H1 (cell line): ENCODE measurements at regions not wholly inside any gene's neighbourhood (a gene's known extent, or its start where the extent isn't known, plus 50 kb on each side); places are given as distances from the start of the nearest gene placed in this dataset.

Experiments used
- CTCF ChIA-PET: fragments of 300-600 bp; sonication (Branson Sonifier 250); formaldehyde crosslinking; loops from one replicate; lab custom pipeline; 2021; ENCODE audit not compliant: partially characterized antibody; lab: Charles Lee
- POLR2A ChIA-PET: fragments of 300-600 bp; sonication (Branson Sonifier 250); formaldehyde crosslinking; loops from one replicate; lab custom pipeline; 2021; ENCODE audit warnings: inconsistent platforms; ENCODE audit not compliant: partially characterized antibody; lab: Charles Lee
- DNase-seq, 2 experiments: peaks; one replicate each; pipeline versions ENCODE4 v3.0.0 to v3.0.0-alpha.2; 2010 to 2022; ENCODE audit warnings: low spot score in 2 of 2, low read depth in 1 of 2, mixed read lengths in 1 of 2
- FAIRE-seq: peaks from 2 replicates; lab custom pipeline; 2011; peaks lifted over from hg19 to GRCh38; lab: Jason Lieb, UNC
- H2AFZ ChIP-seq: 2 replicates; pipeline ENCODE4 v1.8.1; 2012; ENCODE audit warnings: low read length, inconsistent platforms
- H2AK5ac ChIP-seq: 2 replicates; pipeline ENCODE4 v1.6.1; 2013; ENCODE audit warnings: low read depth, low read length
- H2BK120ac ChIP-seq: replicated peaks from 2 replicates; pipeline ENCODE3; 2013; ENCODE audit warnings: low read depth, low read length, inconsistent platforms
- H2BK12ac ChIP-seq: 2 replicates; pipeline ENCODE4 v1.6.1; 2013; ENCODE audit warnings: low read depth, low read length
- H2BK15ac ChIP-seq: 2 replicates; pipeline ENCODE4 v1.6.1; 2013; ENCODE audit warnings: low read length
- H2BK20ac ChIP-seq: 2 replicates; pipeline ENCODE4 v1.6.1; 2013; ENCODE audit warnings: low read length
- H2BK5ac ChIP-seq: 2 replicates; pipeline ENCODE4 v1.6.1; 2013; ENCODE audit warnings: low read depth, low read length
- H3K14ac ChIP-seq: 2 replicates; pipeline ENCODE4 v1.6.1; 2013; ENCODE audit warnings: inconsistent platforms; ENCODE audit not compliant: insufficient read length
- H3K18ac ChIP-seq: 2 replicates; pipeline ENCODE4 v1.6.1; 2013; ENCODE audit warnings: low read length; ENCODE audit errors: extremely low read depth
- H3K23ac ChIP-seq: 2 replicates; pipeline ENCODE4 v1.6.1; 2013; ENCODE audit warnings: inconsistent platforms; ENCODE audit not compliant: insufficient read length
- H3K23me2 ChIP-seq: 2 replicates; pipeline ENCODE4 v1.6.1; 2013; ENCODE audit warnings: low read depth, low read length
- H3K27ac ChIP-seq: 2 replicates; pipeline ENCODE4 v1.6.1; 2011; ENCODE audit warnings: low read depth, low read length, inconsistent platforms
- H3K27me3 ChIP-seq, 4 experiments: replicated peaks in 1 of 4; 1 replicate in 1 of 4; 2 replicates in 3 of 4; pipeline versions ENCODE4 v1.6.1 to v1.8.1; 2011 to 2013; ENCODE audit warnings: low read length in 3 of 4, mild to moderate bottlenecking in 3 of 4, inconsistent platforms in 2 of 4, mixed read lengths in 2 of 4, moderate library complexity in 1 of 4; ENCODE audit not compliant: control insufficient read depth in 3 of 4, insufficient read depth in 3 of 4; ENCODE audit errors: extremely low read depth in 1 of 4
- H3K36me3 ChIP-seq, 4 experiments: 2 replicates each; pipeline versions ENCODE4 v1.6.1 to v1.8.1; 2011 to 2013; ENCODE audit warnings: mild to moderate bottlenecking in 4 of 4, low read length in 3 of 4, moderate library complexity in 2 of 4, control low read depth in 1 of 4, inconsistent platforms in 1 of 4; ENCODE audit not compliant: insufficient read depth in 4 of 4, control insufficient read depth in 2 of 4
- H3K4ac ChIP-seq: replicated peaks from 2 replicates; pipeline ENCODE3; 2013; ENCODE audit warnings: low read length, low read depth, mixed read lengths, inconsistent platforms; ENCODE audit not compliant: insufficient read length
- H3K4me1 ChIP-seq, 4 experiments: replicated peaks in 1 of 4; 1 replicate in 1 of 4; 2 replicates in 3 of 4; pipeline versions ENCODE4 v1.6.1 to v1.8.1; 2011 to 2013; ENCODE audit warnings: low read length in 3 of 4, inconsistent platforms in 2 of 4, mixed read lengths in 1 of 4; ENCODE audit not compliant: insufficient read depth in 4 of 4, control insufficient read depth in 3 of 4
- H3K4me2 ChIP-seq, 2 experiments: 2 replicates each; pipeline versions ENCODE4 v1.6.1 to v1.8.1; 2011 to 2013; ENCODE audit warnings: low read depth in 2 of 2, low read length in 2 of 2, control low read depth in 1 of 2, inconsistent platforms in 1 of 2, mild to moderate bottlenecking in 1 of 2; ENCODE audit not compliant: insufficient read depth in 1 of 2
- H3K4me3 ChIP-seq, 4 experiments: fragments of 200-600, 300-600 bp in 1 of 4; sonication (generic), shearing (Covaris generic), sonication (Bioruptor Twin) in 1 of 4; 2 replicates each; pipeline versions ENCODE4 v1.5.1 to v1.8.1; 2011 to 2016; ENCODE audit warnings: low read length in 4 of 4, low read depth in 3 of 4, control low read depth in 2 of 4, inconsistent platforms in 2 of 4, mild to moderate bottlenecking in 2 of 4, mixed read lengths in 1 of 4, moderate library complexity in 1 of 4; ENCODE audit not compliant: insufficient read depth in 2 of 4; ENCODE audit errors: extremely low read depth in 1 of 4
- H3K56ac ChIP-seq: replicated peaks from 2 replicates; pipeline ENCODE3; 2013; ENCODE audit warnings: low read depth, mild to moderate bottlenecking, mixed read lengths, low read length, inconsistent platforms; ENCODE audit not compliant: insufficient read length
- H3K79me1 ChIP-seq: 2 replicates; pipeline ENCODE4 v1.6.1; 2013; ENCODE audit warnings: low read depth, low read length, control low read depth
- H3K79me2 ChIP-seq, 2 experiments: 2 replicates each; pipeline versions ENCODE4 v1.6.1 to v1.8.1; 2012 to 2013; ENCODE audit warnings: low read length in 2 of 2, mild to moderate bottlenecking in 2 of 2, inconsistent platforms in 1 of 2; ENCODE audit not compliant: insufficient read depth in 2 of 2, control insufficient read depth in 1 of 2
- H3K9ac ChIP-seq, 4 experiments: replicated peaks in 1 of 4; 1 replicate in 1 of 4; 2 replicates in 3 of 4; pipeline versions ENCODE4 v1.6.1 to v1.8.1; 2011 to 2013; ENCODE audit warnings: low read depth in 3 of 4, low read length in 3 of 4, control low read depth in 2 of 4, mild to moderate bottlenecking in 2 of 4, moderate library complexity in 2 of 4, inconsistent platforms in 1 of 4; ENCODE audit errors: extremely low read depth in 1 of 4
- H3K9me3 ChIP-seq, 2 experiments: 2 replicates each; pipeline versions ENCODE4 v1.6.1 to v1.8.1; 2012 to 2013; ENCODE audit warnings: mild to moderate bottlenecking in 2 of 2, moderate library complexity in 2 of 2, control low read depth in 1 of 2, inconsistent platforms in 1 of 2, low read depth in 1 of 2, low read length in 1 of 2, mixed read lengths in 1 of 2; ENCODE audit not compliant: insufficient read depth in 2 of 2
- H4K20me1 ChIP-seq, 2 experiments: replicated peaks in 1 of 2; 2 replicates each; pipeline versions ENCODE3 to v1.8.1; 2011 to 2013; ENCODE audit warnings: inconsistent platforms in 2 of 2, low read length in 2 of 2, mild to moderate bottlenecking in 1 of 2; ENCODE audit not compliant: insufficient read depth in 2 of 2, control insufficient read depth in 1 of 2
- H4K5ac ChIP-seq: 2 replicates; pipeline ENCODE4 v1.6.1; 2013; ENCODE audit warnings: low read length, low read depth, mixed read lengths, inconsistent platforms; ENCODE audit not compliant: insufficient read length
- H4K8ac ChIP-seq: 2 replicates; pipeline ENCODE4 v1.8.0; 2013; ENCODE audit warnings: mild to moderate bottlenecking, moderate library complexity, low read length, inconsistent platforms; ENCODE audit not compliant: insufficient read depth; ENCODE audit errors: extremely low read depth
- H4K91ac ChIP-seq: replicated peaks from 2 replicates; pipeline ENCODE3; 2013; ENCODE audit warnings: low read length, mixed read lengths, inconsistent platforms; ENCODE audit not compliant: insufficient read length
- ATF2 ChIP-seq: IDR thresholded peaks from 2 replicates; pipeline ENCODE4 v1.6.1; 2012; ENCODE audit warnings: low read length, inconsistent platforms
- BRCA1 ChIP-seq: IDR thresholded peaks from 2 replicates; pipeline ENCODE4 v1.6.1; 2012; ENCODE audit warnings: low read depth, low read length, improper control_type of control experiment
- CBX5 ChIP-seq: fragments of 300-800, 300-1000 bp; sonication (generic); IDR thresholded peaks from 2 replicates; pipeline ENCODE4 v1.7.1; 2016; ENCODE audit warnings: antibody characterized with exemption, low read length, low read depth
- CBX8 ChIP-seq: fragments of 300-800, 300-1000 bp; sonication (generic); IDR thresholded peaks from 2 replicates; pipeline ENCODE4 v1.7.1; 2016; ENCODE audit warnings: low read depth, low read length, borderline replicate concordance
- GABPA ChIP-seq: IDR thresholded peaks from 2 replicates; pipeline ENCODE4 v1.6.1; 2011; ENCODE audit warnings: mild to moderate bottlenecking, low read length, moderate library complexity, borderline replicate concordance; ENCODE audit not compliant: insufficient read depth
- GTF2F1 ChIP-seq: IDR thresholded peaks from 2 replicates; pipeline ENCODE4 v1.6.1; 2012; ENCODE audit warnings: low read depth, low read length, improper control_type of control experiment, borderline replicate concordance
- JUND ChIP-seq: IDR thresholded peaks from 2 replicates; pipeline ENCODE4 v1.6.1; 2011; ENCODE audit warnings: mild to moderate bottlenecking, improper control_type of control experiment, low read length
- RFX5 ChIP-seq: IDR thresholded peaks from 2 replicates; pipeline ENCODE4 v1.6.1; 2011; ENCODE audit warnings: low read depth, low read length, improper control_type of control experiment, borderline replicate concordance
- RXRA ChIP-seq: IDR thresholded peaks from 2 replicates; pipeline ENCODE4 v1.6.1; 2011; ENCODE audit warnings: low read depth, mild to moderate bottlenecking, low read length, moderate library complexity; ENCODE audit not compliant: insufficient read depth
- SP1 ChIP-seq: IDR thresholded peaks from 2 replicates; pipeline ENCODE4 v1.6.1; 2011; ENCODE audit warnings: low read depth, low read length
- WGBS, 2 experiments: shearing (Covaris generic) in 1 of 2; methylation state at CpG; one replicate each; pipeline versions ENCODE4 v1.1.6 to v1.1.7; 2013 to 2015; ENCODE audit warnings: low lambda C conversion rate in 2 of 2, mixed read lengths in 2 of 2, inconsistent platforms in 1 of 2, low coverage in 1 of 2, missing lambda C conversion rate in 1 of 2; ENCODE audit not compliant: insufficient replicate concordance in 2 of 2, insufficient coverage in 1 of 2, insufficient read length in 1 of 2; ENCODE audit errors: extremely low coverage in 1 of 2, missing lambda C conversion rate in 1 of 2; 5-methylcytosine and 5-hydroxymethylcytosine counted together

- Histone ChIP-seq H3K4me1 (no peaks in the 10 kb centered on the region), H3K4me3 (no peak overlapping the region), H3K9ac (no peak overlapping the region), H3K27me3 (no peaks in the 10 kb centered on the region; a peak in 1 of 7 replicates), H2BK20ac (no peak overlapping the region), H3K79me1 (no peaks in the 10 kb centered on the region), H3K18ac (no peak overlapping the region), H2BK120ac (no peak overlapping the region), H4K91ac (no peak overlapping the region), H4K8ac (no peak overlapping the region), H4K20me1 (no peaks in the 10 kb centered on the region), H3K36me3 (no peaks in the 10 kb centered on the region; a peak in 1 of 8 replicates), H3K23me2 (no peaks in the 10 kb centered on the region), H2AFZ (no peak overlapping the region), H3K4me2 (no peak overlapping the region), H2BK15ac (0 out of 2 replicates have a peak overlapping the region, but pooled peaks have one; percentile 14), H2BK5ac (no peak overlapping the region), H3K4ac (no peak overlapping the region), H3K27ac (no peak overlapping the region), H4K5ac (no peak overlapping the region), H2AK5ac (no peak overlapping the region), H3K14ac (no peak overlapping the region), H2BK12ac (no peak overlapping the region), H3K23ac (no peak overlapping the region), H3K56ac (no peak overlapping the region), H3K79me2 (no peaks in the 10 kb centered on the region), H3K9me3 (peaks cover 0 to 5% of the 10 kb centered on the region in 2 experiments; a peak in 1 of 4 replicates)
- ChIA-PET CTCF (no interaction called here), POLR2A (no interaction called here)
- DNase-seq, result no peak
- no peak for FAIRE-seq
- TF ChIP-seq BRCA1, result no peak
- TF ChIP-seq SP1, result no peak
- TF ChIP-seq ATF2, result no peak
- TF ChIP-seq JUND, result no peak
- TF ChIP-seq GABPA, result no peak
- no peak for TF ChIP-seq RFX5
- TF ChIP-seq GTF2F1, result no peak
- TF ChIP-seq CBX8, result no peak
- TF ChIP-seq RXRA, result no peak
- no peak for TF ChIP-seq CBX5
- 95% methylated on average over 3 of the region's 3 CpGs; no CpG with 5 or more reads in 1 of the 2 experiments for WGBS, 2 experiments
These were observed 307.4 kb upstream of the SEMA6A start for GRCh38 chr5:116881921-116882531.
